Stimulated activated CD4-positive, alpha-beta T cell treated with anti-CD3 and anti-CD28 coated beads, Interleukin-1b, Interleukin-23, amount 100 ng/mL, for 1 hour (primary cell): ENCODE measurements at regions not wholly inside any gene's neighbourhood (a gene's known extent, or its start where the extent isn't known, plus 50 kb on each side); places are given as distances from the start of the nearest gene placed in this dataset.
"Not testable (repeated sequence)": the region's sequence is repeated elsewhere in the genome, so short reads cannot be mapped to it uniquely, and the experiment has no call there.

Source experiments
- DNase-seq, 2 donors: peaks; one replicate each; pipeline ENCODE4 v3.0.0-alpha.2; 2020; ENCODE audit warnings: low read depth in 2 of 2

DNA sequence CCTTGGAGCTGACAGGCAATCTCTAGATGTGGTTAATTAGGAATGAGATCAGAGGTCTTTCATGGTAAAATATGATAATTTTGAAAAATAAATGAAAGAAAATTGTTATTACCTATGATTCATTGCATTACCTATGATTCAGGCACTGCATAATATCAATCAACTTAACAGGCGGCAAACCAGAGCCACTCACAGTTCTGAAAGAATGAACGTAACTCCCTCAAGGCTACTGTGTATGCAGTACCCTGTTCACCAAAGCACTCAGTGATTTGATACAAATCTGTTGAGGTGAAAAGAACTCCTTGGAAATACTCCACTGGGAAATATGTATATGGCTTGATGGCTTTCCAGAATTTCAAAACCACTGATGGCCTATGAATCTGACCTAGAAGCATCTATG lies 398.9 kb downstream of the ACTL7B start:
- DNase-seq = no peak

DNA sequence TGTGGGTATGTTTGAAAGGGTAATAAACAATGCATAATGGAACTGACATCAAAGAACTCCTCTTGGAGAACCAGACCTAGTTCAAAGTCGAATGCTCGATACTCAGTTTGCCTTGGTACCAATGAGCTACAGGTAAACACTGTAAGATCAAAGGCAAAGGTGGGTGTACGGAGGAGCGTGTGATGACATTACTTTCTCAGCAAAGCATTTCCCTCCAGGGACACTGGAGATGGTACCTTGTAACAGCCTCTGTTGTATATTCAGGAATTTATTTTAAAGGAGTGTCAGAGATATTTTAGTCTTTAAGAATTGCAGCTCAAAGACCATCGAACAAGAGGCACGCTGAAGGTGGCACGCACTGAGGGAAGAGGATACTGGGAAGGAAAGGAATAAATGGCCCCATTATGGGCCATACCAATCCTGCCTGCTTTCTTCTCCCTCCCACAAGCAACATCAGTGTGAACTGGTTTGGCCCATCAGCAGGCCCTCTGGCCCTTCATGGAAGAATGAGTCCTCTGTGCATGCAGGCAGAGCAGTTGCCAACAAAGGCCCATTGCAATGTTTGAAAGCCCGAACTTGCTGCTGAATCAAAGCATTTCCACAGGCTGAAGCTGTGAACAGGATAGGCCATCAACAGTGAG lies 410.2 kb downstream of the ACTL7B start:
- DNase-seq = no peak

DNA sequence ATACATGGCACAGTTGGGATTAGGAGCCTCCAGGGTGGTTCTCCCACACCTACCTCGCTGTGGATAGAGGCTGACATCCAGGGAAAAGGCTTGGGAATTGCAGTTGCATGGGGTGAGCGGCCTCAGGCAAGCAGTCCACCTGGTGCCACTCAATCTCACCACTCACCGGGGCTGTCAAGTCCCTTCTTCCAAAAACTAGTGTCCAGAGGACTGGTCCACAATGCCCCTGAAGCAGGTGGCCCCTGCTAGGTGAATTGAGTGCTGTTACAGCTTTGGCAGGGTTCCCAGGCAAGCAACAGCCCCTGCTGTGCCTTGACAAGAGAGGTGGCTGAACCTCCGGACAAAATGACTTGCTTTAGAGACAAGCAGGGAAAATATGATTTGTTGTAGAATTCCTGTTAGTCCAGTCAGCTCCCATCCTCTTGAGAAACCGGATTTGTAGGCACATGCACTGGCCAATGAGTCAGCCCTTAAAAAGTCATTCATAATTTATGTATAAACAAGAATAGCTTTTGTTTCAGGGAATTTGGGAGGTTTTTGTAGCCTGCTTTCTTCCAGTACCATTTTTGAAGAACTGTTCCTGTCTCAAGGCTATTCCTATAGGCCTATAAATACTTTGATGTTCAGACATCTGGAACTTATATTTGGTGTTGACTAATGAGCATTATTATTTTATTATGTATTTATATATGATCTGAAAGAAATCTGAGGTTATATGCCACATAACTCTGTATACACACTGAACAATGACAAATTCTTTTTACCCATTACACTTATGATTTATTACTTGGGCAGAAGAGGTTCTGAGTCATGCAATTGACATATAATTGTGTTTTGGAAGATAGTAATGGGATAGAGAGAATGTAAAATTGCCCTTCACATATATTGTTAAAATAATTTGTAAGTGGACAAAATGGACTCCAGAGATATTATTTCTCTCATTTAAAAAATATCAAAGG lies 411.1 kb downstream of the ACTL7B start:
- no peak for DNase-seq

DNA sequence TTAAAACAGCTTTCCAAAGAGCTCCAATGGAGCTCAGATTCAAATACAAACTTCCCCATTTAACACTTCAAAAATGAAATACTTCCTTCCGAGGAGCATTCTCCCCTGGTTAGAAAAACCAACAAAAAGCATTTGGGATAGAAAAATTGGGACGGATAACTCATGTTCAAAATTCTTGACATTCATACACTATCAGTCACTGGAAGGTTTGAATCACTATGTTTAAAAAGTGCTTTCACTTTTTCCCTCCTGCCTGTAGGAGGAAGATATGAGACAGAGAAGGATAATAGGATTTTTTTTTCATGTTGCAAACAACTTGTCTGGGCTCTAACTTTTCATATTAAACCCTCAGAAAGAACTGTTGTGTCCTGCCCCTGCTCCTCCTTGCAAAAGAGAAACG lies 412.0 kb downstream of the ACTL7B start:
- DNase-seq = no peak

DNA sequence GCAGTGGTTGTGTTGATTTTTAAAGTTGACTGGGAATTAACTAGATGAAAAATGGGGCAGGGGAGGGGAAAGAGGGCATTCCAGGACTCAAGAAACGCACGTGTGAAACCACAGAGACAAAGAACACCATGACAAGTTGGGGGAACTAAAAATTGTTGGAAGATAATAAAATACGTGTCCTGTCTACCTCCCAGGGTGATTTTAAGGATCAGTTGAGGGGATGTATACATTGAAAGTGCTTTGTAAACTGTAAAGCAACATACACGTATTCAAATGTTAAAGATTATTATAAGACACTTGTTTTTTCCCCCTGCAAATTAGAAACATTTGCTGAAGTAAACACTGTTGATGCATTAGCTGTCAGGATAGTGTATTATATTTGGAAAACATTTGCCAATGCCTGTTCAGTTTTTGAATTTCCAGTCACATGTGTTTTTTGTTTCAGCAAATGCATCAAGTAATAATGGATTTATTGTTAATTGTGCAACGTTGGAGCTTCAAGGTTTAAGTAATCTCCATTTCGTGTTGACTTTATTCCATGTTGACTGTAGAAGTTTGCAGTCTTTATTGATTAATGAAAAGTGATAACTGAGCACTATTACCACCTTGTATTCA lies 412.7 kb downstream of the ACTL7B start:
- no peak for DNase-seq

DNA sequence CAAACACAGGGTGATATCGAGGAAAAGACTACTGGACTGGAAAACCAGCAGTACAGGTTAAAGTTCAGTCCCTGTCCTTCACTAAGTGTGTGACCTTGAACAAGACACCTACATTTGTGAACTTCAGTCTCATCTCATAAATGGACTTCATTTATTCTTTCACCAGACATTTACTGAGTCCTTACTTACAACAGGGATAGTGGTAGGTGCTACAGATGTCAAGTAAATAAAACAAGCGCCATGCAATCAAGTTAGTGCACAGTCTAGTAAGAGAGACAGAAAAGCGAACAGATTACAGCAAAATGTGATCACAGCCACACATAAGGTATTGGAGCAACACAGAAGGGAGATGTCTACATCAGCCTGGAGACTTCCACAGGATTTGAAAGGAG lies 413.2 kb downstream of the ACTL7B start:
- DNase-seq = no peak

DNA sequence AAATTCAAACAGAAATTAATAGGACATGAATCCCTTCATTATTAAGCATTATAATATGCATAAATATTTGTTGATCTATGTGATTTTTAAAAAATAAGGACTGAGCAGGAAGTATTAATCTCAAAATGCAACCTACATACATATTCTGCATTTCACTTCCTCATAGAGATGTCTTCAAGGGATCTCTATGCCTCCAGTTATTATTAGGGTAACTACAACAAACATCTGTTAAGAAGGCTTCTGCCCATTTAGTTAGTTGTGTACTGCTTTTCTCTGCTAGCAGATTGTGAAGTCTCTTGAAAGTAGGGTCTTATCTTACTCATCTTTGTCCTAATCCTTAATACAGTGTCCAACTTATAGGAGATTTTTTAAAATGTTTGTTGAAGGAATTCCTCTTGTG lies 414.1 kb downstream of the ACTL7B start:
- no peak for DNase-seq

DNA sequence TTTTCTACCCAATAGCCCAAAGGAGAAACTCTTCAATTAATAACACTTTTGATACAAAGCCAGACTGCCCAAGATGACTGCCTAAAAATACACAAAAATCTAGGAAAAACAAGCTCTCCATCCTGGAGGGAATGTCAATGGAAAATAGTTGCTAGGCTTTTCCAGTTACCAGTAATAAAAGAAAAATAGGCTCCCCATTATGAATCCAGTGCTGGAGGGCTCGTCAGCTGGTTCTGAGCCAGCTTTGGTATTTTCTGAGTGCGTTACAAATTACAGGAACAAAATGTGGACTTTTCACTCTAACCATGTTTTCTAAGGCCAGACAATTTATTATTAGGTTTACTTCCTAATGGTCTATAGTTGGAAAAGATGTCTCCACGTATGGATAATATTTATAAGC lies 414.5 kb downstream of the ACTL7B start:
- DNase-seq = no peak

DNA sequence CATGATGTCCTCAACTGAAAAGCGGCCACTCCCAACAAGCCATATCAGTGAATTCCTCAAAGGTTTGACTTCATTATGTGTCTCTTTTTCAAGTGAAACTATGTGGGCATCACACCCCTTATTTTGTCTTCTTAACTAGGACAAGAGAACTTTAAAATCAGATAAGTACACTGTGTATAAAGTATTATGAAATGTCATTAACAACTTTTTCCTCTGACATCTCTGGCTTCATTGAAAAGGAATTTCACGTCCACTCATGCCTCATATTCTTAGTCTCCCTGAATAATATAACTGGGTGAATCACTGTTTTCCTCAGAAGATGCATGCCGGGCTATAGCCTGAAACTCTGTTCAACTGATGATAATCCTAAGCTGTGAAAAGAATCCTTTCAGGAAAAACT lies 415.8 kb downstream of the ACTL7B start:
- no peak for DNase-seq

DNA sequence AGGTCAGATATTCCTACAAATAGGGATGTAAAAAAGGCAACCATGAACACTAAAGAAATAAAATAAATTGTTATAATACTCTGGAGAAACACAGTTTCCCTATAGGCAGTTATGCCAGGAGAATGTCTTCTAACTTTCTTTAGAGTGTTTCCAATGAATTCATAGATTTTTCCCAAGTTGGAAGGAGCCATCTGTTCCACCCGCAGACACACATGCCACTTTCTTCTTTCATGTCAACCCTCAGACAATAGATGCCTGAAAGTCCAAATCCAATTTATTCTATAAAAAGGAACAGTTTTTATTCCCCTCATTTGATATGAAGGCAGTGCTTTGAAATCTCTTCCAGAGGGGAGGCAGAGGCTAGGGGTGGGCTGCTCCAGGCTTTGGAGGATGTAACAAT lies 418.1 kb downstream of the ACTL7B start:
- no peak for DNase-seq

DNA sequence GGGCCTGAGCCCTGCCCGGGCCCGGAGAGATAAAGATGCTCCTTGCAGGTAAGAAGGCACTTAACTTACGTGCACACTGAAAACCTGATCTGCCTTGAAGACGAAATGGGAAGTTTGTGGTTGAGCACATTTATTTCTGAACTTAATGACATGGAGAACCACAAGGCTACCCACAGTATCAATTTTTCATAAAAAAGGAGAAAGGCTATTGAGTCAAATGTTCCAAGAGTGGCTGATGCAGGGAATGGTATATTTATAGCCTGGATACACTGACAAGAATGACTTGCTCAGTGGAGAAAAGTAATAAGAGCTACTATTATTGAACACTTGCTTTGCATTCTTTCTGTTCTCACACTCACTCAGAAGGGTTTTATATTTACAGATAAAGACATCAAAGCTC lies 419.3 kb downstream of the ACTL7B start:
- no peak for DNase-seq

DNA sequence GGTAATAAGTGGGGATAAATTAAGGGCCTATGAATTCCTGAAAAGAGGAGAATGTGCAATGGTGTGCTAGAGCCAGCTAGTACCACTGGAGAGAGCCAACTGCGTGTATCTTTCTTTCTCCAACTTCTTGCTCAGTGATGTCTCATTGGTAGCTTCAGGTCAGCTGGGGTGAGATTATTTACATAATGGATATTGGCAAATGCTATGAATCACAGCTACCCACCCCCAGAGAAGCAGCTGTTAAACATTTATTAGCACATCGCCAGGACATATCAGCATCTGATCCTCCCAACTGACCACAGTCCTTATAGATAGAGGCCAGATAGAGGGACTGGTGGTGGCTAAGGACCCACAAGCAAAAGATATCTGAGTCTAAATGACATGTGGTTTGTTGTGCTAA lies 421.3 kb downstream of the ACTL7B start:
- no peak for DNase-seq

DNA sequence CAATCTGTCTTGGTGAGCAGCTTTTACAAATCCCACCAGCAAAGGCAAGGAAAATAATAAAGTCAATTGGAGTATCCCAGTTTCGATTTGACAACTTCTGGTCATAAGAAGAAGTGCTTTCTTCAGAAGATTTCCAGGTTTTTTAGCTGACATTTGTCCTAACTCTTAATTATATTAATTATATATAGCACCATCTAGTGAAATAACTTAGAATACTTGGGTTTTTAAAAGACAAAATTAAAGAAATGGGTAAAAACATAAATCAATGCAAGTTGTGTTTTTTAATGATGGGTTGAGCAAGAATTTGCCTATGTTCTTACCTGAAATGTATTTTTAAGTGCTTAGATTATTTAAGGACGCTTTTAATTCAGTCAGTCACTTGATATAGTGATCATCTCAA lies 421.8 kb downstream of the ACTL7B start:
- no peak for DNase-seq

DNA sequence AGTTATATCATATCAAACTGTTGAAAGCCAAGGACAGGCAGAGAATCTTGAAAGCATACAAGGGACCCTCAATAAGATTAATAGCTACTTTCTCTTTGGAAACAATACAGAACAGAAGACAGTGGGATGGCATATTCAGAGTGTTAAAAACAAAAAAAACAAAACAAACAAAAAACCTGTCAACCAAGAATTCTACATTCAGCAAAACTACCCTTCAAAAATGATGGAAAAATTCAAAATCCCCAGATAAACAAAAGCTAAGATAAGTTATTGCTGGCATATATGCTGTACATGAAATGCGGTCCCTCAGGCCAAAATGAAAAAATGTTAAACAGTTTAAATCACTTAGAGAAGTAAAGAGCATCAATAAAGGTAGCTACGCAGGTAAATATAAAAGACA lies 425.1 kb downstream of the ACTL7B start:
- no peak for DNase-seq

DNA sequence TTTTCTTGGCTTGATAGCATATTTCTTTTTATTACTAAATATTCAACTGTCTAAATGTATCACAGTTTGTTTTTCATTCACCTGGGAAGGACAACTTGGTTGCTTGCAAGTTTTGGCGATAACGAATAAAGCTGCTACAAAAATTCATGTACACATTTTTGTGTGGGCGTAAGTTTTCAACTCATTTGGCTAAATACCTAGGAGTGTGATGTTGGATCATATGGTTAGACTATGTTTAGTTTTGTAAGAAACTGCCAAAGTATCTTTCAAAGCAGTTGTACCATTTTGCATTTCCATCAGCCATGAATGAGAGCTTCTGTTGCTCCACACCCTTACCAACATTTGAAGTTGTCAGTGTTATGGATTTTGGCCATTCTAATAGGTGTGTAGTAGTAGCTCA lies 428.0 kb downstream of the ACTL7B start:
- no peak for DNase-seq

DNA sequence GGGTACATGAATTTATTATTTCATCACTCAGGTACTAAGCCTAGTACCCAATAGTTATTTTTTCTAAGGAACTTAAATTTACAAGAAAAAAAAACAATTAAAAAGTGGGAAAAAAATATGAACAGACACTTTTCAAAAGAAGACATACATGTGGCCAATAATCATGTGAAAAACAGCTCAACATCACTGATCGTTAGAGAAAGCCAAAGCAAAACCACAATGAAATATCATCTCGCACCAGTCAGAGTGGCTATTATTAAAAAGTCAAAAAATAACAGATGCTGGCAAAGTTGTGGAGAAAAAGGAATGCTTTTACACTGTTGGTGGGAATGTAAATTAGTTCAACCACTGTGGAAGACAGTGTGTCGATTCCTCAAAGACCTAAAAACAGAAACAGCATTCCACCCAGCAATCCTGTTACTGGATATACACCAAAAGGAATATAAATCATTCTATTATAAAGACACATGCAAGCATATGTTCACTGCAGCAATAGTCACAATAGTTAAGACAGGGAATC lies 429.3 kb downstream of the ACTL7B start:
- not testable (repeated sequence) for DNase-seq

DNA sequence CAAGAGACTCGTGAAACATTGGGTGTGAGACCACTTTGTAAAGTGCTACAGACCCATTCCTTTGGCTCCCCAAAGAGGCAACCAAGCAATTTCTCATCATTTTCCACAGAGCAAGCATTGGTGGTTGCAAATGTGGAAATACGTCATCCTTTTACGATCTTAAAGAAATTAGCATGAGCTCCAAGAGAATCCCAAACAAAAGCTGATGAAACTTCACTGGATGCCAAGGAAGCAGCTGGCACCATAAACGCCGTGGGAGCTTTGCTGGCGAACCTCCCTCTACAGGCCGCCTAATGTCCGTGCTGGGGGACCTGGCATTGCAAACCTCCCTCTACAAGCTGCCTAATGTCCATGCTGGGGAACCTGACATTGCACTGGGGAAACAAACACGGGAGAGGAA lies 432.4 kb downstream of the ACTL7B start:
- DNase-seq = no peak

DNA sequence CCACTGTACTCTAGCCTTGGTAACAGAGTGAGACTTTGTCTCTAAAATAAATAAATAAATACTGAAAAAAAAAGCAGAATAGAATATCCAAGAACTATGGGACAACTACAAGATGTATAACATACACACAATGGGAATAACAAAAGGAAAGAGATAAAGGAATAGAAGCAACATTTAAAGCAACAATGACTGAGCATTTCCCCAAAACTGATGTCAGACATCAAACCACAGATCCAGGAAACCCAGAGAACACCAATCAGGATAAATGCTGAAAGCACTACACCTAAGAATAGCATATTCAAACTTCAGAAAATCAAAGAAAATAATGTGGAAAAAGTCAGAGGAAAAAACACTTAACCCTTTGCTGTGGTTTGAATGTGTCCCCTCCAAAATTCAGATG lies 436.4 kb downstream of the ACTL7B start:
- DNase-seq = no peak

DNA sequence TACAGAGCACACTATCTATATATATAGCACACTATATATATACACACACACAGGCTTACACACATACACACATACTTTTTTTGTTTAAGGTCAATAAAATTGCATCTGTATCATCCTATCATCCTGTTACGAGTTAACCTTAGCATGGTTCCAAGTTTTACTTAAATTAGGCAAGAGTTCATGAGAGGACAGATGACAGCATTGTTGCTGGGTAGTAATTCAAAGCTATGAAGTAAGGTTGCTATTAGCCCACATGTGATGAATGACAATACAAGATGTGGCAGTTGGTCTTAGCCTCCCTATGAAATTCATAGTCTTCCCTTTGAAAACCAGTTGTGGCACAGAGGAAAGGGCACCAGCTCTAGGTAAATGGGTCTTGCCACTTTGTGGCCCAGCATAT lies 438.1 kb downstream of the ACTL7B start:
- no peak for DNase-seq

DNA sequence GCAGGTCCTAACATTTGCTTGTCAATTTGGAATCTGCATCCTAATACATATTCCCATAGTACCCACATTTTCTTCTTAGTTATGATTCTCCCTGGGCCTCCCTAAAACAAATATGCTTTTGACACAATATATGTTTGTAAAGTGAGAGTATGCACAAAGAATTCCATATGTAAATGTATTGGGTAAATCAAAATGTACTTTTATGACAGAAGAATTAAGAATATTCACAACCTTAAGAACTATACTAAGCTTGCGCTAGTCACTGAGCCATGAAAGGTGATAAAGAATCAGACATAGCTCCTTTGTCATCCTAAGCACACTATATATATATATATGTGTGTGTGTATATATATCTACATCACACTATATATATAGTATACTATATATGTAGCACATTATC lies 438.5 kb downstream of the ACTL7B start:
- no peak for DNase-seq

DNA sequence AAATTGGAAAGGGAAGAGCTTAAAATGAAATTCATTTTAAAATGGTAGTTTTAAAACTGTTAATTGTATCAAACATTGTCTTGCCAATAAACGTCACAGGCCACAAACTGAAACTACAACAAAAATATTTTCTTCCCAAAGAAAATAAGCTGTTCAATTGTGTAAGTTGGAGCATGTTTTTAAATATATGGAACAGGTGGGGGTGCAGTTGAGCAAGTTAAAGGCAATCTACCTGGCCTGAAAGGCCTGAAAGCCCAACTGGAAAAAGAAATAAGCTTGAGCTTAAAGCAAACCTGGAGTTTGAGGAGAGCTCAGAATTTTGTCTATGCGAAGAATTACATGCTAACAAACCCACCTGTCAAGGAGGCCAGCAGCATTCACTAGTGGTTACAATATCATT lies 439.5 kb downstream of the ACTL7B start:
- no peak for DNase-seq

DNA sequence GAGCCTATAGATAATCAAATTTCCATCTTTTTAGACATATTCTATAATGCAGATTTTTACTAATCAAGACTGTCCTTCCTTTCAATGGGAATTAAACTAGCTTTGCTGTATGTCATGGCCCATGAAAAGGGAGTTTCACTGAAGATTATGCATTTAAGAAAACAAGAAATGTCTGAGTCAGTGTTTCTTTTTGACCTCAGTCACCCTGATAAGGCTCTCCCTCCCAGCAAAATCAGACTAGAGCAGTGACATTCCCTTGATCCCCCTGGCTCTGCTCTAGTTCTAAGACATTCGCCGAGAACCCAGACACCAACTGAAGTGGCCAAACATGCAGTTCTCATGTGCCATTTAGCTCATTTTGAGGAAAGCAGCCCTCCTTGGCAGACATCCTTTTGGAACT lies 442.0 kb downstream of the ACTL7B start:
- no peak for DNase-seq

DNA sequence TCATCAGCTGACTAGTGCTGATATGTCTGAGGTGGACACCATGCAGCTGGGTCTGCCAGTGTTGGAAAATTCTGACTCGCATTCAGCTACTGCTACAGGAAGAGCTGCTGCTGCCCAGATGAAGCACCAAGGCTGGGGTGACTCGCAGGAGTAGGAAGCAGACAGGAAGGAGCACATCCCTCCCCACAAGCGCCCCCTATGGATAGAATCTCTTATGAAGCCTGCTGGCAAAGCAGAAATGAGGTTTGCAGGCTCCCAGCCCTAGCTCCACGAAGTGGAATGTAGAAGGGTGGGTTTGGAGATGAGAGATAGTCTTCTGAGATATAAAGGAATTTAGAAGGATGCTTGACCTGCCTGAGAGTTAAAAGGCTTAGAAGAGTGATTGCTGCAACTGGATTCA lies 443.0 kb downstream of the ACTL7B start:
- no peak for DNase-seq
